ENCODE measurements at regions not wholly inside any gene's neighbourhood (a gene's known extent, or its start where the extent isn't known, plus 50 kb on each side); places are given as distances from the start of the nearest gene placed in this dataset.

DNA sequence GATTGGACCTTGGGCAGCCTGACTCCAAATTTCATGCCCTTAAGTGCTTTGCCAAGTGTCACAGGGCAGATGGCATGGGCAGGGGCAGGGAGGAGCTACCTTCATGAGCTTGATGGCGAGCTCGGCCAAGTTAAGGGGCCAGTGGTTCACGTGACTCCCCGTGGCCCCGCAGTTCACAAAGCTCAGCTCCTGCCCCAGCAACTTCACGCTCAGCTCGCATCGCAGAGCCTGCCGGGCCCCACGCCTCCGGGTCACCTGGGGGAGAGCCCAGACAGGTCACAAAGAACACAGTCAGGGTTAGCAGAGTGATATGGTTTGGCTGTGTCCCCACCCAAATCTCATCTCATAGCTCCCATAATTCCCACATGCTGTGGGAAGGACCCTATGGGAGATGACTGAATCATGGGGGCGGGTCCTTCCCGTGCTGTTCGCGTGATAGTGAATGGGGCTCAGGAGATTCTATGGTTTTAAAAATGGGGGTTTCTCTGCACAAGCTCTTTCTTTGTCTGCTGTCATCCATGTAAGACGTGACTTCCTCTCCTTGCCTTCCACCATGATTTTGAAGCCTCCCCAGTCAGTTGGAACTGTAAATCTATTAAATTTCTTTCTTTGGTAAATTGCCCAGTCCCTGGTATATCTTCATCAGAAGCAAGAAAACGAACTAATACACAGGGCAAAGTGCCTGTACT lies 108.1 kb downstream of the LITAF start:
- no peak overlapping the region for H3K27ac ChIP-seq (ENCODE audit: extremely low read length, insufficient read depth, low read length)
- intact Hi-C loops (cut with micrococcal nuclease; ENCODE audit: unreplicated experiment) = no loop called here
- CTCF ChIA-PET (ENCODE audit: low intra/inter-chr PET ratio, low total read pairs) = no interaction called here
- no peak overlapping the region for H3K4me3 ChIP-seq (replicated peaks in 1 of 3; ENCODE audit: insufficient read depth in 1 of 3, low read depth in 2 of 3, low read length in 3 of 3)
- H3K9ac ChIP-seq (ENCODE audit: insufficient read depth, low read depth, low read length) = no peak overlapping the region
- FAIRE-seq (no peak), ATAC-seq (no peak), DNase-seq (ENCODE audit: low spot score) (no peak)
- no peak overlapping the region for H2AFZ ChIP-seq (ENCODE audit: low read length)
- no peaks in the 10 kb centered on the region for H4K20me1 ChIP-seq (ENCODE audit: insufficient read depth, low read length)
- BruUV-seq (replicated peaks) = no TSS peak
- TF ChIP-seq, protein P1, sequence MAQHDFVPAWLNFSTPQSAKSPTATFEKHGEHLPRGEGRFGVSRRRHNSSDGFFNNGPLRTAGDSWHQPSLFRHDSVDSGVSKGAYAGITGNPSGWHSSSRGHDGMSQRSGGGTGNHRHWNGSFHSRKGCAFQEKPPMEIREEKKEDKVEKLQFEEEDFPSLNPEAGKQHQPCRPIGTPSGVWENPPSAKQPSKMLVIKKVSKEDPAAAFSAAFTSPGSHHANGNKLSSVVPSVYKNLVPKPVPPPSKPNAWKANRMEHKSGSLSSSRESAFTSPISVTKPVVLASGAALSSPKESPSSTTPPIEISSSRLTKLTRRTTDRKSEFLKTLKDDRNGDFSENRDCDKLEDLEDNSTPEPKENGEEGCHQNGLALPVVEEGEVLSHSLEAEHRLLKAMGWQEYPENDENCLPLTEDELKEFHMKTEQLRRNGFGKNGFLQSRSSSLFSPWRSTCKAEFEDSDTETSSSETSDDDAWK (CRISPR knock-in tag; IDR thresholded peaks at IDR 0.05) = no peak
- TF ChIP-seq ZNF768 (CRISPR knock-in tag; IDR thresholded peaks at IDR 0.05) = peak; percentile 15; the same call in 1 of the 2 replicates
- peak; percentile 78; the same call in 1 of the 2 replicates for TF ChIP-seq ZNF629 (CRISPR knock-in tag; conservative IDR thresholded peaks at IDR 0.05)
- peak; percentile 94 for TF ChIP-seq ZNF431 (CRISPR knock-in tag; IDR thresholded peaks at IDR 0.05; ENCODE audit: borderline replicate concordance, low read depth)
- in situ Hi-C loops (cut with HindIII; ENCODE audit: extremely low pct_ligation_motif_present, low pct_unique_long_range_greater_than_20kb) = no loop called here
- peaks cover 0 to 10% of the 10 kb centered on the region in 2 experiments; a peak in 2 of 5 replicates for H3K27me3 ChIP-seq (ENCODE audit: control insufficient read depth in 1 of 2, insufficient read depth in 2 of 2, low read length in 2 of 2)
- no peak overlapping the region for H3K4me2 ChIP-seq (ENCODE audit: low read depth, low read length)
- H3K79me2 ChIP-seq (ENCODE audit: insufficient read depth, low read length) = no peaks in the 10 kb centered on the region
- no peaks in the 10 kb centered on the region for H3K36me3 ChIP-seq (replicated peaks in 1 of 2; ENCODE audit: control insufficient read depth in 1 of 2, insufficient read depth in 2 of 2, low read length in 2 of 2)
- no peaks in the 10 kb centered on the region for H3K9me3 ChIP-seq (ENCODE audit: low read length)
- POLR2A ChIA-PET = interaction anchor here (0.6 to 1.0 kb wide), 2 partner anchors 111 to 162 kb away, joined by 3 to 5 read pairs; no protein-coding TSS in a partner anchor
- 60% methylated on average over 10 of the region's 17 CpGs for WGBS (ENCODE audit: low lambda C conversion rate)
- H3K4me1 ChIP-seq (ENCODE audit: insufficient read depth, low read length) = peaks cover 32% of the 10 kb centered on the region

- peaks cover 0 to 10% of the 10 kb centered on the region in 2 experiments; a peak in 2 of 5 replicates for H3K27me3 ChIP-seq (ENCODE audit: control insufficient read depth in 1 of 2, insufficient read depth in 2 of 2, low read length in 2 of 2)
- no peaks in the 10 kb centered on the region for H4K20me1 ChIP-seq (ENCODE audit: insufficient read depth, low read length)
- BruUV-seq (replicated peaks) = no TSS peak
- no peak overlapping the region for H2AFZ ChIP-seq (ENCODE audit: low read length)
- ChIA-PET POLR2A (no interaction called here), CTCF (ENCODE audit: low intra/inter-chr PET ratio, low total read pairs) (no interaction called here)
- intact Hi-C loops (cut with micrococcal nuclease; ENCODE audit: unreplicated experiment) (no loop called here), in situ Hi-C loops (cut with HindIII; ENCODE audit: extremely low pct_ligation_motif_present, low pct_unique_long_range_greater_than_20kb) (no loop called here)
- peaks cover 32% of the 10 kb centered on the region for H3K4me1 ChIP-seq (ENCODE audit: insufficient read depth, low read length)
- 84% methylated on average over 4 of the region's 4 CpGs for WGBS (ENCODE audit: low lambda C conversion rate)
- no peaks in the 10 kb centered on the region for H3K9me3 ChIP-seq (ENCODE audit: low read length)
- H3K4me2 ChIP-seq (ENCODE audit: low read depth, low read length) = no peak overlapping the region
- H3K79me2 ChIP-seq (ENCODE audit: insufficient read depth, low read length) = no peaks in the 10 kb centered on the region
- FAIRE-seq (no peak), DNase-seq (ENCODE audit: low spot score) (no peak), ATAC-seq (no peak)
- H3K4me3 ChIP-seq (replicated peaks in 1 of 3; ENCODE audit: insufficient read depth in 1 of 3, low read depth in 2 of 3, low read length in 3 of 3) = no peak overlapping the region
- H3K27ac ChIP-seq (ENCODE audit: extremely low read length, insufficient read depth, low read length) = no peak overlapping the region
- H3K9ac ChIP-seq (ENCODE audit: insufficient read depth, low read depth, low read length) = no peak overlapping the region
- TF ChIP-seq ASH2L (IDR thresholded peaks at IDR 0.05; ENCODE audit: insufficient read length, low read depth, low read length) (no peak), ZNF180 (CRISPR knock-in tag; IDR thresholded peaks at IDR 0.05; ENCODE audit: borderline replicate concordance, low read depth) (peak; percentile 98; the same call in 1 of the 2 replicates), ZNF431 (CRISPR knock-in tag; IDR thresholded peaks at IDR 0.05; ENCODE audit: borderline replicate concordance, low read depth) (no peak)
- no peaks in the 10 kb centered on the region for H3K36me3 ChIP-seq (replicated peaks in 1 of 2; ENCODE audit: control insufficient read depth in 1 of 2, insufficient read depth in 2 of 2, low read length in 2 of 2)
Observed at GRCh38 chr16:11479916-11480315, 106.8 kb downstream of the LITAF start.

Measured in HepG2 (cell line).